Liver (tissue), 3 donors: ENCODE measurements at regions not wholly inside any gene's neighbourhood (a gene's known extent, or its start where the extent isn't known, plus 50 kb on each side); places are given as distances from the start of the nearest gene placed in this dataset.
"Not testable (repeated sequence)": the region's sequence is repeated elsewhere in the genome, so short reads cannot be mapped to it uniquely, and the experiment has no call there.

Source experiments
- ATF3 ChIP-seq: IDR thresholded peaks from 2 replicates; pipeline ENCODE4 v1.6.1; 2016; ENCODE audit warnings: antibody characterized with exemption
- CTCF ChIP-seq: fragments of 150-350 bp; IDR thresholded peaks from 2 replicates; pipeline ENCODE4 v1.5.1; 2017; ENCODE audit warnings: improper control_type of control experiment, low read depth, low read length; ENCODE audit not compliant: missing input control
- GABPA ChIP-seq, 2 donors: IDR thresholded peaks in 1 of 2; conservative IDR thresholded peaks in 1 of 2; 2 replicates each; pipeline ENCODE4 v1.6.1; 2016; ENCODE audit warnings: antibody characterized with exemption in 2 of 2, mild to moderate bottlenecking in 1 of 2, moderate library complexity in 1 of 2
- MAX ChIP-seq: IDR thresholded peaks from 2 replicates; pipeline ENCODE4 v1.6.1; 2016; ENCODE audit warnings: antibody characterized with exemption
- NR2F2 ChIP-seq: IDR thresholded peaks from 2 replicates; pipeline ENCODE4 v1.6.1; 2016; ENCODE audit warnings: antibody characterized with exemption
- RAD21 ChIP-seq, 2 donors: IDR thresholded peaks; 2 replicates each; pipeline ENCODE4 v1.6.1; 2016; ENCODE audit warnings: antibody characterized with exemption in 2 of 2, mild to moderate bottlenecking in 2 of 2
- REST ChIP-seq: IDR thresholded peaks from 2 replicates; pipeline ENCODE4 v1.6.1; 2016; ENCODE audit warnings: antibody characterized with exemption, mild to moderate bottlenecking
- RXRA ChIP-seq, 2 donors: IDR thresholded peaks; 2 replicates each; pipeline ENCODE4 v1.6.1; 2017 to 2018; ENCODE audit warnings: antibody characterized with exemption in 2 of 2, mild to moderate bottlenecking in 1 of 2
- SP1 ChIP-seq: IDR thresholded peaks from 2 replicates; pipeline ENCODE4 v1.6.1; 2018; ENCODE audit warnings: antibody characterized with exemption, mild to moderate bottlenecking
- TAF1 ChIP-seq: conservative IDR thresholded peaks from 2 replicates; pipeline ENCODE4 v1.6.1; 2016; ENCODE audit warnings: antibody characterized with exemption, mild to moderate bottlenecking
- YY1 ChIP-seq: IDR thresholded peaks from 2 replicates; pipeline ENCODE4 v1.6.1; 2016; ENCODE audit warnings: antibody characterized with exemption, mild to moderate bottlenecking
- ZBTB33 ChIP-seq: IDR thresholded peaks from 2 replicates; pipeline ENCODE4 v1.6.1; 2016; ENCODE audit warnings: antibody characterized with exemption
- donor health status: healthy.
- donor health status: healthy.

- not testable (repeated sequence) for TF ChIP-seq CTCF; TAF1; REST; RAD21 (IDR thresholded peaks at IDR 0.05); ZBTB33; RXRA (IDR thresholded peaks at IDR 0.05); GABPA (IDR thresholded peaks at IDR 0.05 in 1 of 2, conservative IDR thresholded peaks at IDR 0.05 in 1 of 2); YY1; NR2F2; MAX; SP1; ATF3
Measured at GRCh38 chr12:131564138-131564727, 146.7 kb upstream of the SFSWAP start.
